ENCODE measurements at regions not wholly inside any gene's neighbourhood (a gene's known extent, or its start where the extent isn't known, plus 50 kb on each side); places are given as distances from the start of the nearest gene placed in this dataset.

DNA sequence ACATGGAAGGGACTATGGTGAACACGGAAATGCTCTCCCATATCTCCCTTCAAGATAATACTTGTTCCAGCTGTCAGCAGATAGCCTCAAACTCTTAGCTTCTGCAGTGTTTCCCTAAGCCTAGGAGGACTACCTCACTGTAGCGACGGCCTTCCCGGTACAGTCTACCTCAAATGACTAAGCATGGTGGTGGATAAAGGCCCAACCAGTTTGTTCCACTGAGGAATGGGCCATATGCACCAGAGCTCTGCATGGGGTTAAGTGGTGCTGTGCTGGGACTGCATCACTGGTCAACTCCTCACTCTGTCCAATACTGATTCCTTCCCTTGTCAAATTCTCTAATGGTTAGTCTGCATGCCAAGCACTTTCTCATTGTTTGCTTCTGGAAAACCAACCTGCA lies 119.6 kb upstream of the GNPDA2 start:
- intact Hi-C loops (cut with micrococcal nuclease), result no loop called here

DNA sequence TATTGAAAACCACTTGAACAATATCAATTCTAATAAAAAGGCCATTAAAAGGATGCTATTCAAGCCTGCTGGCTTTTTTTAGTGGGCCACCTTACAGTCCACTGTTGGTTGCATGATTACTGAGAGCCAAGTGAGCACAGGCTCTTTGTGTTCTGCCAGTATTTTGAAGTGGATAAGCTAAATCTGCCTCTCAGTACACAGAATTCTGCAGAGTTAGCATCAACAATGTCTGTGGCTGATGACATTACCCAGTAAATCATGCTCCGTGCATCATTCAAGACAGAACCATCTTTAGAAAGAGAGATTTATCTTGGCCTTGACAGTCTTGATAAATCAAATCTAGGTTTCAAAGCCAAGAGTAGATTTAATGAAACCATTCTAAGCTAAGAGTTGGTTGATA lies 119.0 kb upstream of the GNPDA2 start:
- intact Hi-C loops (cut with micrococcal nuclease), result no loop called here

GRCh38 chr4:44842531-44842930 lies 116.2 kb upstream of the GNPDA2 start:
- intact Hi-C loops (cut with micrococcal nuclease), result no loop called here

GRCh38 chr4:44817930-44818329 lies 91.6 kb upstream of the GNPDA2 start:
- intact Hi-C loops (cut with micrococcal nuclease), result no loop called here

- intact Hi-C loops (cut with micrococcal nuclease), result no loop called here
These were observed 79.7 kb upstream of the GNPDA2 start for GRCh38 chr4:44806071-44806470.

GRCh38 chr4:44804301-44804700 lies 77.9 kb upstream of the GNPDA2 start:
- intact Hi-C loops (cut with micrococcal nuclease), result no loop called here

DNA sequence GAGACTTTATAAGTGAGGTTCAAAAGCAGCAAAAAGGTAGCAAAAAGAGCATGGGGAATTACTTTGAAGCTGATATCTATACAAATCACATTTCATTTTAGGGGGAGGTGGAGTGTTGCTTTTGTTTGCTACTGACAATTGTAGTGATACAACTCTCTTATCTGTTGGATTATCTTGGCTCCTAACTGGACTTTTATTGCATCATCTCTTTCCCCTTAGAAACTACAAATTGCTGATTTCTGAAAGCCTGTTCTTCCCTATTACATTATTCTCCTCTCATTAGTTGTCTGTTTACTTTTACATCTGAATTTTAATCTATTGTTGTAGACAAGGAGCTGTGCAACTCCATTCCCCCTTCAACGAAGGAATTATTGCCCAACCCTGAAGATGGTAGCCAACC lies 75.0 kb upstream of the GNPDA2 start:
- intact Hi-C loops (cut with micrococcal nuclease), result no loop called here

- intact Hi-C loops (cut with micrococcal nuclease), result no loop called here
These were observed 65.5 kb upstream of the GNPDA2 start for GRCh38 chr4:44791831-44792230.

GRCh38 chr4:44777115-44777514 lies 50.8 kb upstream of the GNPDA2 start:
- intact Hi-C loops (cut with micrococcal nuclease), result no loop called here

Data from T-helper 2 cell treated with Interferon-gamma antibody and Interleukin-4, amounts not matched to agents 100 ng/mL and 5 ng/mL, for 36 hours (primary cell).